Tibial nerve (tissue), 4 donors: ENCODE measurements at regions not wholly inside any gene's neighbourhood (a gene's known extent, or its start where the extent isn't known, plus 50 kb on each side); places are given as distances from the start of the nearest gene placed in this dataset.

Source experiments
- DNase-seq, 2 donors: peaks; one replicate each; pipeline ENCODE4 v3.0.0-alpha.2; 2019; ENCODE audit warnings: low spot score in 2 of 2
- H3K27ac ChIP-seq, 4 donors: fragments of 200-600 bp; sonication (generic) in 3 of 4; one replicate each; pipeline ENCODE4 v1.5.1; 2017 to 2019; ENCODE audit warnings: mild to moderate bottlenecking in 1 of 4
- H3K27me3 ChIP-seq, 2 donors: fragments of 200-600 bp; sonication (generic) in 1 of 2; one replicate each; pipeline versions ENCODE4 v1.5.1 to v1.6.0; 2017 to 2019
- H3K36me3 ChIP-seq, 3 donors: fragments of 200-600 bp; sonication (generic); one replicate each; pipeline ENCODE4 v1.5.1; 2018 to 2019
- H3K4me1 ChIP-seq, 4 donors: fragments of 200-600 bp; sonication (generic) in 3 of 4; one replicate each; pipeline ENCODE4 v1.5.1; 2017 to 2019
- H3K4me3 ChIP-seq, 4 donors: fragments of 200-600 bp; sonication (generic) in 3 of 4; one replicate each; pipeline ENCODE4 v1.5.1; 2017 to 2019; ENCODE audit warnings: mild to moderate bottlenecking in 1 of 4, moderate library complexity in 1 of 4
- H3K9me3 ChIP-seq, 4 donors: fragments of 200-600 bp; sonication (generic) in 3 of 4; one replicate each; pipeline ENCODE4 v1.5.1; 2017 to 2019
- CTCF ChIP-seq, 5 experiments: fragments of 200-600 bp in 3 of 5; fragments of 450-650 bp in 2 of 5; sonication (generic) in 3 of 5; IDR thresholded peaks; one replicate each; pipeline ENCODE4 v1.5.1; 2016 to 2019; ENCODE audit warnings: antibody characterized with exemption in 5 of 5, mild to moderate bottlenecking in 3 of 5, moderate library complexity in 2 of 5
- EP300 ChIP-seq, 2 donors: sonication (generic); formaldehyde crosslinking; IDR thresholded peaks; one replicate each; pipeline ENCODE4 v1.6.1; 2017; ENCODE audit warnings: antibody characterized with exemption in 2 of 2, mild to moderate bottlenecking in 1 of 2
- POLR2A ChIP-seq, 2 donors: fragments of 450-650 bp; IDR thresholded peaks; one replicate each; pipeline ENCODE4 v1.6.1; 2017; ENCODE audit warnings: antibody characterized with exemption in 2 of 2, mild to moderate bottlenecking in 2 of 2, moderate library complexity in 2 of 2
- WGBS, 2 donors: methylation state at CpG; one replicate each; pipeline ENCODE4 v1.1.5; 2018; 5-methylcytosine and 5-hydroxymethylcytosine counted together

GRCh38 chr5:24112420-24112819 lies 532.4 kb downstream of the CDH10 start:
- Histone ChIP-seq H3K4me3 (no peak overlapping the region), H3K9me3 (no peaks in the 10 kb centered on the region), H3K4me1 (no peaks in the 10 kb centered on the region), H3K27me3 (no peaks in the 10 kb centered on the region), H3K36me3 (no peaks in the 10 kb centered on the region), H3K27ac (no peak overlapping the region)
- WGBS, 2 donors = 76 to 83% methylated on average over 2 of the region's 2 CpGs
- no peak for DNase-seq
- no peak for TF ChIP-seq CTCF (IDR thresholded peaks at IDR 0.05)
- TF ChIP-seq POLR2A (IDR thresholded peaks at IDR 0.05) = no peak
- no peak for TF ChIP-seq EP300 (IDR thresholded peaks at IDR 0.05)

- Histone ChIP-seq H3K27me3 (no peaks in the 10 kb centered on the region), H3K36me3 (no peaks in the 10 kb centered on the region), H3K27ac (no peak overlapping the region), H3K4me3 (no peak overlapping the region), H3K4me1 (no peaks in the 10 kb centered on the region), H3K9me3 (peaks cover 0 to 7% (median 0%) of the 10 kb centered on the region in 4 donors)
- WGBS, 2 donors = 54 to 65% methylated on average over 2 of the region's 2 CpGs
- DNase-seq = no peak
- TF ChIP-seq EP300 (IDR thresholded peaks at IDR 0.05) = no peak
- no peak for TF ChIP-seq CTCF (IDR thresholded peaks at IDR 0.05)
- TF ChIP-seq POLR2A (IDR thresholded peaks at IDR 0.05) = no peak
These were observed 526.4 kb downstream of the CDH10 start for GRCh38 chr5:24118351-24118750.

GRCh38 chr5:24135536-24135935 lies 509.2 kb downstream of the CDH10 start:
- Histone ChIP-seq H3K27ac (no peak overlapping the region), H3K4me3 (no peak overlapping the region), H3K36me3 (no peaks in the 10 kb centered on the region), H3K27me3 (no peaks in the 10 kb centered on the region), H3K9me3 (no peaks in the 10 kb centered on the region), H3K4me1 (no peaks in the 10 kb centered on the region)
- no peak for DNase-seq
- no peak for TF ChIP-seq CTCF (IDR thresholded peaks at IDR 0.05)
- TF ChIP-seq POLR2A (IDR thresholded peaks at IDR 0.05) = no peak
- no peak for TF ChIP-seq EP300 (IDR thresholded peaks at IDR 0.05)

GRCh38 chr5:24141046-24141445 lies 503.7 kb downstream of the CDH10 start:
- TF ChIP-seq CTCF (IDR thresholded peaks at IDR 0.05) = no peak
- TF ChIP-seq POLR2A (IDR thresholded peaks at IDR 0.05) = no peak
- no peak for TF ChIP-seq EP300 (IDR thresholded peaks at IDR 0.05)
- WGBS, 2 donors = 53 to 64% methylated on average over 3 of the region's 3 CpGs
- Histone ChIP-seq H3K9me3 (no peaks in the 10 kb centered on the region), H3K4me3 (no peak overlapping the region), H3K27ac (no peak overlapping the region), H3K36me3 (no peaks in the 10 kb centered on the region), H3K27me3 (no peaks in the 10 kb centered on the region), H3K4me1 (peaks cover 0 to 8% (median 0%) of the 10 kb centered on the region in 4 donors)
- DNase-seq = no peak

- peaks cover 0 to 8% (median 0%) of the 10 kb centered on the region in 4 donors for H3K4me1 ChIP-seq
- no peak overlapping the region for H3K27ac ChIP-seq
- H3K27me3 ChIP-seq = no peaks in the 10 kb centered on the region
- DNase-seq = no peak
- 20 to 29% methylated on average over 2 of the region's 2 CpGs for WGBS, 2 donors
- no peaks in the 10 kb centered on the region for H3K9me3 ChIP-seq
- TF ChIP-seq POLR2A (IDR thresholded peaks at IDR 0.05) (no peak), EP300 (IDR thresholded peaks at IDR 0.05) (no peak), CTCF (IDR thresholded peaks at IDR 0.05) (no peak)
- H3K36me3 ChIP-seq = no peaks in the 10 kb centered on the region
- H3K4me3 ChIP-seq = no peak overlapping the region
These were observed 502.4 kb downstream of the CDH10 start for GRCh38 chr5:24142341-24142740.
